H9 (cell line): ENCODE measurements at regions not wholly inside any gene's neighbourhood (a gene's known extent, or its start where the extent isn't known, plus 50 kb on each side); places are given as distances from the start of the nearest gene placed in this dataset.

Experiments
- DNase-seq: peaks from one replicate; pipeline ENCODE4 v3.0.0-alpha.2; 2017
- H2AFZ ChIP-seq: one replicate; pipeline ENCODE4 v1.6.1; 2013; ENCODE audit warnings: mild to moderate bottlenecking, low read length, control low read depth, moderate library complexity
- H2AK5ac ChIP-seq: 2 replicates; pipeline ENCODE4 v1.6.1; 2013; ENCODE audit warnings: low read length, control low read depth, mixed read lengths; ENCODE audit not compliant: insufficient read length
- H2BK120ac ChIP-seq: one replicate; pipeline ENCODE4 v1.6.1; 2013; ENCODE audit warnings: low read depth, mild to moderate bottlenecking, low read length, control low read depth, inconsistent platforms; ENCODE audit not compliant: poor library complexity, severe bottlenecking
- H2BK12ac ChIP-seq: 2 replicates; pipeline ENCODE4 v1.6.1; 2013; ENCODE audit warnings: low read length, control low read depth, mixed read lengths, low read depth; ENCODE audit not compliant: insufficient read length
- H2BK15ac ChIP-seq: 2 replicates; pipeline ENCODE4 v1.6.1; 2013; ENCODE audit warnings: low read depth, low read length, control low read depth
- H2BK20ac ChIP-seq: one replicate; pipeline ENCODE4 v1.6.1; 2013; ENCODE audit warnings: low read depth, mild to moderate bottlenecking, low read length, control low read depth, inconsistent platforms; ENCODE audit not compliant: poor library complexity, severe bottlenecking
- H2BK5ac ChIP-seq: 2 replicates; pipeline ENCODE4 v1.6.1; 2013; ENCODE audit warnings: low read length, control low read depth, mixed read lengths; ENCODE audit not compliant: insufficient read length
- H3K14ac ChIP-seq: 2 replicates; pipeline ENCODE4 v1.6.1; 2013; ENCODE audit warnings: low read length, control low read depth; ENCODE audit not compliant: insufficient read depth
- H3K18ac ChIP-seq: 2 replicates; pipeline ENCODE4 v1.6.1; 2013; ENCODE audit warnings: low read depth, mild to moderate bottlenecking, mixed read lengths, low read length, control low read depth; ENCODE audit not compliant: insufficient read length
- H3K23ac ChIP-seq: 2 replicates; pipeline ENCODE4 v1.6.1; 2013; ENCODE audit warnings: low read length, control low read depth, mixed read lengths, low read depth; ENCODE audit not compliant: insufficient read length
- H3K23me2 ChIP-seq: 2 replicates; pipeline ENCODE4 v1.6.1; 2013; ENCODE audit warnings: low read depth, mild to moderate bottlenecking, mixed read lengths, low read length, control low read depth; ENCODE audit not compliant: insufficient read length, poor library complexity, severe bottlenecking
- H3K27ac ChIP-seq: 2 replicates; pipeline ENCODE4 v1.5.1; 2013; ENCODE audit warnings: low read length, control low read depth, mixed read lengths, low read depth; ENCODE audit not compliant: insufficient read length
- H3K27me3 ChIP-seq: 2 replicates; pipeline ENCODE4 v1.6.1; 2013; ENCODE audit warnings: low read length, control low read depth, inconsistent platforms; ENCODE audit not compliant: insufficient read depth
- H3K4ac ChIP-seq: 2 replicates; pipeline ENCODE4 v1.6.1; 2013; ENCODE audit warnings: low read depth, mild to moderate bottlenecking, control low read depth, inconsistent platforms, low read length, moderate library complexity
- H3K4me1 ChIP-seq: 2 replicates; pipeline ENCODE4 v1.6.1; 2013; ENCODE audit warnings: low read length, control low read depth, inconsistent platforms; ENCODE audit not compliant: insufficient read depth
- H3K4me2 ChIP-seq: 2 replicates; pipeline ENCODE4 v1.6.1; 2013; ENCODE audit warnings: low read length, control low read depth, mixed read lengths; ENCODE audit not compliant: insufficient read length, insufficient read depth
- H3K56ac ChIP-seq: 2 replicates; pipeline ENCODE4 v1.6.1; 2013; ENCODE audit warnings: low read depth, mild to moderate bottlenecking, mixed read lengths, low read length, control low read depth; ENCODE audit not compliant: insufficient read length
- H3K79me1 ChIP-seq: 2 replicates; pipeline ENCODE4 v1.6.1; 2013; ENCODE audit warnings: low read depth, mild to moderate bottlenecking, moderate library complexity, low read length, control low read depth, inconsistent platforms; ENCODE audit not compliant: insufficient read depth, poor library complexity, severe bottlenecking
- H3K79me2 ChIP-seq: 2 replicates; pipeline ENCODE4 v1.6.1; 2013; ENCODE audit warnings: low read length, control low read depth, inconsistent platforms; ENCODE audit not compliant: insufficient read depth
- H3K9ac ChIP-seq: 2 replicates; pipeline ENCODE4 v1.6.1; 2013; ENCODE audit warnings: low read length, control low read depth, mixed read lengths; ENCODE audit not compliant: insufficient read length; ENCODE audit errors: extremely low read depth
- H3K9me3 ChIP-seq: one replicate; pipeline ENCODE4 v1.6.1; 2013; ENCODE audit warnings: low read depth, low read length, inconsistent platforms; ENCODE audit not compliant: control insufficient read depth
- H3T11ph ChIP-seq: one replicate; pipeline ENCODE4 v1.6.1; 2013; ENCODE audit warnings: mild to moderate bottlenecking, low read length, control low read depth, inconsistent platforms
- H4K20me1 ChIP-seq: one replicate; pipeline ENCODE4 v1.6.1; 2013; ENCODE audit not compliant: control insufficient read depth, insufficient read length, insufficient read depth
- H4K5ac ChIP-seq: 2 replicates; pipeline ENCODE4 v1.6.1; 2013; ENCODE audit warnings: low read depth, mild to moderate bottlenecking, mixed read lengths, low read length, control low read depth; ENCODE audit not compliant: insufficient read length
- H4K8ac ChIP-seq: replicated peaks from 2 replicates; pipeline ENCODE4 v1.6.1; 2013; ENCODE audit warnings: low read length, control low read depth, mixed read lengths, low read depth; ENCODE audit not compliant: insufficient read length
- H4K91ac ChIP-seq: 2 replicates; pipeline ENCODE4 v1.6.1; 2013; ENCODE audit warnings: low read depth, mild to moderate bottlenecking, moderate library complexity, mixed read lengths, low read length, control low read depth; ENCODE audit not compliant: insufficient read length
- H3K27ac Mint-ChIP-seq, 3 experiments: 2 replicates in 2 of 3; 3 replicates in 1 of 3; pipeline ENCODE4 v1.8.0; 2020 to 2021; ENCODE audit warnings: mixed read lengths in 3 of 3, mild to moderate bottlenecking in 1 of 3, moderate library complexity in 1 of 3
- H3K27me3 Mint-ChIP-seq: 2 replicates; pipeline ENCODE4 v1.8.0; 2021; ENCODE audit warnings: low read depth, mild to moderate bottlenecking, moderate library complexity, mixed read lengths
- H3K36me3 Mint-ChIP-seq, 3 experiments: 2 replicates in 2 of 3; 3 replicates in 1 of 3; pipeline ENCODE4 v1.8.0; 2020 to 2021; ENCODE audit warnings: low read depth in 3 of 3, mixed read lengths in 3 of 3; ENCODE audit not compliant: insufficient read depth in 1 of 3
- H3K4me1 Mint-ChIP-seq, 2 experiments: 2 replicates each; pipeline ENCODE4 v1.8.0; 2020; ENCODE audit warnings: mixed read lengths in 2 of 2
- H3K4me3 Mint-ChIP-seq, 2 experiments: 2 replicates in 1 of 2; 3 replicates in 1 of 2; pipeline ENCODE4 v1.8.0; 2020 to 2021; ENCODE audit warnings: mild to moderate bottlenecking in 2 of 2, mixed read lengths in 2 of 2, moderate library complexity in 1 of 2
- H3K9me3 Mint-ChIP-seq, 2 experiments: 2 replicates in 1 of 2; 3 replicates in 1 of 2; pipeline ENCODE4 v1.8.0; 2020; ENCODE audit warnings: mild to moderate bottlenecking in 2 of 2, mixed read lengths in 2 of 2, moderate library complexity in 1 of 2
- CTCF ChIP-seq: fragments of 200-600 bp; sonication (generic); conservative IDR thresholded peaks from 3 replicates; pipeline ENCODE4 v1.8.0; 2021; ENCODE audit warnings: antibody characterized with exemption, mild to moderate bottlenecking
- WGBS: extraction: QIAGEN DNeasy Blood & Tissue Kit; methylation state at CpG from one replicate; pipeline ENCODE4 v1.1.7; 2013; ENCODE audit warnings: missing lambda C conversion rate, low lambda C conversion rate, mixed read lengths; ENCODE audit not compliant: insufficient read length; ENCODE audit errors: extremely low coverage; 5-methylcytosine and 5-hydroxymethylcytosine counted together

DNA sequence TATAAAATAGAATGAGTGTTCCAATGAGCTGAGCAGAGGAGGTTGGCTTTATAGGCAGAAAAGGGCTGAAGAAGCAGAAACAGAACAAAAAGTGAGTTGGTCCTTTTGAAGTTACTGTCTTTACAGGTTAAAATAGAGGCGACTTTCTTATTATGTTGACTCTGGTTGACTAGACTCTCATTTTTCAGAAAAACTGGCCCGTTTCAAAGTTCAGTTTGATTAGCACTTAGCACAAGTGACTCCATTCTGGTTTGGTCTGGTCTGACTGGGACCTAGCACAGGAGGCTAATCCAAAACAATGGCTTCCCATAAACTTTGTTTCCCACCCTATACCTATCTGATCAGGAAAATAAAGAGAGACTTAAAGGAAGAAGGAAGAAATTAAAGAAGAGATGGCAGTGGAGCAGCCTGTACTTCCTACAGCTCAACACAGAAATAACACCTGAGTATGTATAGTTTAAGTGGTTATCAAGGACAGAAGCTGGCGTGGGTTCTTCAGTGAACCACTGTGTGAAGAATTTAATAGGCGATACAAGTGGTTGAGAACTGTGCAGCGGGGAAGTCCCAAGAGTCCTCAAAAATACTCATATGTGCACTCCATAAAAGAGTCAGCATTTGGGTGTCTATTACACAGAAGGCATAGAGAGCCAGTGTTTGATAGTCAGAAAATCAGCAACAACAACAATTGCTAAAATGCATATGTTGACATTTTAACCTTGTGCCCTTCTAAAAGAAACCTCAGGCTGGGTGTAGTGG, 554.8 kb upstream of the HTR2C start:
- peaks cover 38 to 39% of the 10 kb centered on the region in 2 experiments for H3K9me3 Mint-ChIP-seq
- no CpG with 5 or more reads among the region's 5 CpGs for WGBS

More for the DNA sequence above, 554.8 kb upstream of the HTR2C start:
- TF ChIP-seq CTCF, result no peak
- Mint-ChIP-seq H3K27ac (no peak overlapping the region), H3K4me3 (no peak overlapping the region), H3K4me1 (peaks cover 12 to 15% of the 10 kb centered on the region in 2 experiments), H3K27me3 (no peaks in the 10 kb centered on the region; the same call in none of the 2 replicates), H3K36me3 (peaks cover 40 to 51% (median 50%) of the 10 kb centered on the region in 3 experiments)
- H2BK20ac ChIP-seq, result no peak overlapping the region
- no peak overlapping the region for H3K18ac ChIP-seq
- H2AFZ ChIP-seq, result no peak overlapping the region
- H3K27me3 ChIP-seq, result no peaks in the 10 kb centered on the region
- no peak overlapping the region for H3K4me2 ChIP-seq
- H3K23me2 ChIP-seq, result no peaks in the 10 kb centered on the region
- H4K5ac ChIP-seq, result no peak overlapping the region
- H3T11ph ChIP-seq, result no peak overlapping the region
- no peaks in the 10 kb centered on the region for H4K20me1 ChIP-seq
- H2BK5ac ChIP-seq, result no peak overlapping the region
- H2BK120ac ChIP-seq, result no peak overlapping the region
- H3K14ac ChIP-seq, result no peak overlapping the region
- H3K4me1 ChIP-seq, result peaks cover 3% of the 10 kb centered on the region; the same call in 1 of the 2 replicates
- H4K8ac ChIP-seq, result no peak overlapping the region
- H3K9me3 ChIP-seq, result no peaks in the 10 kb centered on the region
- H3K4ac ChIP-seq, result no peak overlapping the region
- no peak overlapping the region for H3K9ac ChIP-seq
- no peak overlapping the region for H3K56ac ChIP-seq
- no peaks in the 10 kb centered on the region for H3K79me1 ChIP-seq
- no peak overlapping the region for H3K27ac ChIP-seq
- H3K23ac ChIP-seq, result no peak overlapping the region
- no peak overlapping the region for H2BK12ac ChIP-seq
- H2AK5ac ChIP-seq, result no peak overlapping the region
- H2BK15ac ChIP-seq, result no peak overlapping the region
- H3K79me2 ChIP-seq, result no peaks in the 10 kb centered on the region; the same call in 1 of the 2 replicates
- H4K91ac ChIP-seq, result no peak overlapping the region
- no peak for DNase-seq
